ENCODE measurements at regions not wholly inside any gene's neighbourhood (a gene's known extent, or its start where the extent isn't known, plus 50 kb on each side); places are given as distances from the start of the nearest gene placed in this dataset.

DNA sequence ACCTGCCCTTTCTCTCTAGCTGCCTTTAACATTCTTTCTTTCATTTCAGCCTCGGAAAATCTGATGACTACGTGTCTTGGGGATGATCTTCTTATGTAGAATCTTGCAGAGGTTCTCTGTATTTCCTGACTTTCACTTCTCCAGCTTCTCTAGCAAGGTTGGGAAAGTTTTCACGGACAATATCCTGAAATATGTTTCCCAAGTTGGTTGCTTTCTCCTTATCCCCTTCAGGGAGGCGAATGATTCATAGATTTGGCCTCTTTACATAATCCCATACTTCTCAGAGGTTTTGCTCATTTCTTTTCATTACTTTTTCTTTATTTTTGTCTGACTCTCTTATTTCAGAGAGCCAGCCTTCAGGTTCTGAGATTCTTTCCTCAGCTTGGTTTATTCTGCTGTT lies 62.1 kb upstream of the CCDC54 start:
- TF ChIP-seq, protein P1, sequence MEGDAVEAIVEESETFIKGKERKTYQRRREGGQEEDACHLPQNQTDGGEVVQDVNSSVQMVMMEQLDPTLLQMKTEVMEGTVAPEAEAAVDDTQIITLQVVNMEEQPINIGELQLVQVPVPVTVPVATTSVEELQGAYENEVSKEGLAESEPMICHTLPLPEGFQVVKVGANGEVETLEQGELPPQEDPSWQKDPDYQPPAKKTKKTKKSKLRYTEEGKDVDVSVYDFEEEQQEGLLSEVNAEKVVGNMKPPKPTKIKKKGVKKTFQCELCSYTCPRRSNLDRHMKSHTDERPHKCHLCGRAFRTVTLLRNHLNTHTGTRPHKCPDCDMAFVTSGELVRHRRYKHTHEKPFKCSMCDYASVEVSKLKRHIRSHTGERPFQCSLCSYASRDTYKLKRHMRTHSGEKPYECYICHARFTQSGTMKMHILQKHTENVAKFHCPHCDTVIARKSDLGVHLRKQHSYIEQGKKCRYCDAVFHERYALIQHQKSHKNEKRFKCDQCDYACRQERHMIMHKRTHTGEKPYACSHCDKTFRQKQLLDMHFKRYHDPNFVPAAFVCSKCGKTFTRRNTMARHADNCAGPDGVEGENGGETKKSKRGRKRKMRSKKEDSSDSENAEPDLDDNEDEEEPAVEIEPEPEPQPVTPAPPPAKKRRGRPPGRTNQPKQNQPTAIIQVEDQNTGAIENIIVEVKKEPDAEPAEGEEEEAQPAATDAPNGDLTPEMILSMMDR (IDR thresholded peaks at IDR 0.05; ENCODE audit: low read depth, low read length, missing control alignments), result no peak
- no peak overlapping the region for H3K4me3 ChIP-seq (replicated peaks; ENCODE audit: low read depth, low read length)
- no peak for DNase-seq (ENCODE audit: extremely low read depth, low read depth)

DNA sequence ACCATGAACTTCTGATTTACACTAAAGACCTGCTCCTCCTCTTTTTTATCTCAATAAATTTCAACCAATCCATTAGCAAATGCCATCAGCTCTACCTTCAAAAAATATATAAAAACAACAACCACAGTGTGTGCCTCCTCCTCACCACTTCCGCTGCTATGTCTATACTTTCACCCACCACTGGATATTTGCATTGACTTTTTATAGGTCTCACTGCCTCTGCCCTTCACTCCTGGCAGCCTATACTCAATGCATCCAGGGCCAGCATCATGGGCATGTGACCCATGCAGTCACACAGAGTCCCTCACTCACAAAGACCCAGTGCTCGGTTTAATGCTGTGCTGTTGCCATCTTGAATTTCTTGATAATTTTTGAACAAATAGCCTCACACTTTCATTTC lies 53.5 kb upstream of the CCDC54 start:
- no peak overlapping the region for H3K4me3 ChIP-seq (replicated peaks; ENCODE audit: low read depth, low read length)
- TF ChIP-seq, protein P1 (IDR thresholded peaks at IDR 0.05; ENCODE audit: low read depth, low read length, missing control alignments), result no peak
- DNase-seq (ENCODE audit: extremely low read depth, low read depth), result no peak

DNA sequence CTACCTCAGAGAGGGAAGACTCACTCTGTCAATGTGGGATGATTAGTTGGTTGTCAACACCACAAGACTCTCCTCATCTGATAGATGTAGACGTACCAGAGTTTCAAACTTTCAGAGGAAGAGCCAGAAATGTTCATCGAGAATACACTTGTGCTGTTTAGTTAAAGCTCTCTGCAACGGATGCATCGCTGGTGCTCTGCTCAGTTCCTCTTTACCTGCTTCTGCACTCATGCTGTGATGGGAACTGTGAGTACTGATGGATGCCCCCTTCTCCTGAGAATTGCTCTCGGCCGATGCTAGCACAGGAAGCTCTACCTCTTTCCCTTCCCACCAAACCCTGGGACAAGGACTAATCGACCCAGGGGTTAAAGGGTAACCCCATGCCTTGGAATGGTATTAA lies 51.8 kb upstream of the CCDC54 start:
- TF ChIP-seq, protein P1 (IDR thresholded peaks at IDR 0.05; ENCODE audit: low read depth, low read length, missing control alignments), result no peak
- no peak for DNase-seq (ENCODE audit: extremely low read depth, low read depth)
- no peak overlapping the region for H3K4me3 ChIP-seq (replicated peaks; ENCODE audit: low read depth, low read length)

All from HFF-Myc (cell line).